Fibroblast of pulmonary artery (primary cell): ENCODE measurements at regions not wholly inside any gene's neighbourhood (a gene's known extent, or its start where the extent isn't known, plus 50 kb on each side); places are given as distances from the start of the nearest gene placed in this dataset.

Source experiments
- DNase-seq: peaks from one replicate; pipeline ENCODE4 v3.0.0-alpha.2; 2010; ENCODE audit warnings: low read depth
- H3K4me3 ChIP-seq: replicated peaks from 2 replicates; pipeline ENCODE4 v1.5.1; 2011; ENCODE audit warnings: low read depth, mild to moderate bottlenecking, control low read depth, low read length, moderate library complexity
- TF ChIP-seq, protein P1 (sequence below): IDR thresholded peaks from 2 replicates; pipeline ENCODE4 v1.5.1; 2011; ENCODE audit warnings: mild to moderate bottlenecking, control low read depth, low read length, inconsistent platforms; ENCODE audit errors: missing control alignments

DNA sequence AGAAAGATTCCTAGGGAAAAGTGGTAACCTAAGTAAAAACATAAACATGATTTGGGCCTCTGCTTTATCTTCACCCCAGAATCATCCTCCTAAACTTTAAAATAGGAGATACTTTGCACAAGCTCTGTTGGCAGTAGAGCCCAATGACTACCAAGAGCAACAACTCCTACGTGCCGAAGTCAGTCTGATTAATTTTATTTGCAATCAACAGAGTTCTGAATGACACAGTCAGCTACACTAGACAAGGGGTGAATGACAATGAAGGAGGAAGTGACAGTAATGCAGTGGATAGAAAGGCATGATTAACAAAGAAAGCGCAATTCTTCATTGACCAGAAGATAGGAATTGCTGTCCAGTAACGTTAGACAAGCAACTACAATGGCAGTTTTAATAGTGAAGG is 957.9 kb upstream of the USP15 start:
- no peak overlapping the region for H3K4me3 ChIP-seq
- DNase-seq, result no peak
- TF ChIP-seq, protein P1, sequence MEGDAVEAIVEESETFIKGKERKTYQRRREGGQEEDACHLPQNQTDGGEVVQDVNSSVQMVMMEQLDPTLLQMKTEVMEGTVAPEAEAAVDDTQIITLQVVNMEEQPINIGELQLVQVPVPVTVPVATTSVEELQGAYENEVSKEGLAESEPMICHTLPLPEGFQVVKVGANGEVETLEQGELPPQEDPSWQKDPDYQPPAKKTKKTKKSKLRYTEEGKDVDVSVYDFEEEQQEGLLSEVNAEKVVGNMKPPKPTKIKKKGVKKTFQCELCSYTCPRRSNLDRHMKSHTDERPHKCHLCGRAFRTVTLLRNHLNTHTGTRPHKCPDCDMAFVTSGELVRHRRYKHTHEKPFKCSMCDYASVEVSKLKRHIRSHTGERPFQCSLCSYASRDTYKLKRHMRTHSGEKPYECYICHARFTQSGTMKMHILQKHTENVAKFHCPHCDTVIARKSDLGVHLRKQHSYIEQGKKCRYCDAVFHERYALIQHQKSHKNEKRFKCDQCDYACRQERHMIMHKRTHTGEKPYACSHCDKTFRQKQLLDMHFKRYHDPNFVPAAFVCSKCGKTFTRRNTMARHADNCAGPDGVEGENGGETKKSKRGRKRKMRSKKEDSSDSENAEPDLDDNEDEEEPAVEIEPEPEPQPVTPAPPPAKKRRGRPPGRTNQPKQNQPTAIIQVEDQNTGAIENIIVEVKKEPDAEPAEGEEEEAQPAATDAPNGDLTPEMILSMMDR, result no peak

DNA sequence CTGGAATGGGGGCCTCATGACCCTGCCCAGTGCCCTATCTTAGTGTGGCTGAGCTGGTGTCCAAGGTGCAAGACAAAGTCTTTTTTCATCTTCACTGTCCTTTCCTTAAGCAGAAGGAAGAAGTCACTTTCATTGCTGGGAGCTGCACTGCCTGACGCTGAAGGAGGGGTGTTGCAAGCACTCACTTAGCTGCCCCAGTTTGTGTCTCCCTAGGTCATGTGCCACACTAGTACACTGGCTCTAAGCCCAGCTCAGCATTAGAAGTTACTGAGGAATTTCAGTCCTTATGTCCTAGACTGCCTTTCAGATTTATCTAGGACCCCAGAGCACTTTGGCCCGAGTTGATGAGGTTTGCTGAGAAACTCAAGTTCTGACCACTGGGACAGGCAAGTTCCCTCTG is 952.0 kb upstream of the USP15 start:
- TF ChIP-seq, protein P1, result no peak
- no peak overlapping the region for H3K4me3 ChIP-seq

DNA sequence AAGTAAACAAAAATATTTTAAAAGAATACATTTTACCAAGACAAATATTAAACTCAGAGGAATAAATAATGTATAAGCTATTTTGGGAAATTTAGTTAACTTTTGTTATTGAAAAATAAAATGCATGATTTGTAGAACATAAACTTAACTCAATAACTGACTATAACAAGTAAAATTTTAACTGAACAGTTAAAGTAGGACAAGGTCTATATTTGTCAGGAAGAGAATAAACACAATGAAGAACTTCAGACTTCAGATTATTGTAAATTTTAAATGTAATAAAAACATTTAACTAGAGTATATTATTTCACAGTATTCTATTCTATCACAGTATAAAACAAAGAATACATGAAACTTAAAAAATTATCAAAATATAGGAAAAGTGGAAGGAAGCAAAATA is 948.8 kb upstream of the USP15 start:
- DNase-seq, result no peak
- TF ChIP-seq, protein P1, result no peak

More for the DNA sequence above, 952.0 kb upstream of the USP15 start:
- no peak for DNase-seq

DNA sequence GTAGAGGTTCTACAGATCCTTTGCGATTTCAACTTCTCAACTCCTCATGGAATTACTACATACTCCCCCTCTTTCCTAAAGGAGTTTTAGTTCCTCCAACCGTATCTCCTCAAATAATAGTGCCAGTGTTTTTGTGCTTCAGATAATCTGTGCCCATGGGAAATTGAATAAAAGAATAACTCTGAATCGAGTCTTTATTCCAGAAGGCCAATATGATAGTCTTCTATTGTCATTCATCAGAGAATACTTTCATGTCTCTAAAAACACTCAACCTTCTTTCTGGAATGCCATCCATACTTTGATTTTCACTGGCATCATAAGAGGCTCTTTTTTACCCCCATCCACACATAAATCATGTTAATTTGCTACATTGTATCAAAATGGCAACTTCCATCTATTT is 911.3 kb upstream of the USP15 start:
- DNase-seq, result no peak
- no peak overlapping the region for H3K4me3 ChIP-seq
- TF ChIP-seq, protein P1, result no peak

More for the DNA sequence above, 948.8 kb upstream of the USP15 start:
- H3K4me3 ChIP-seq, result no peak overlapping the region

DNA sequence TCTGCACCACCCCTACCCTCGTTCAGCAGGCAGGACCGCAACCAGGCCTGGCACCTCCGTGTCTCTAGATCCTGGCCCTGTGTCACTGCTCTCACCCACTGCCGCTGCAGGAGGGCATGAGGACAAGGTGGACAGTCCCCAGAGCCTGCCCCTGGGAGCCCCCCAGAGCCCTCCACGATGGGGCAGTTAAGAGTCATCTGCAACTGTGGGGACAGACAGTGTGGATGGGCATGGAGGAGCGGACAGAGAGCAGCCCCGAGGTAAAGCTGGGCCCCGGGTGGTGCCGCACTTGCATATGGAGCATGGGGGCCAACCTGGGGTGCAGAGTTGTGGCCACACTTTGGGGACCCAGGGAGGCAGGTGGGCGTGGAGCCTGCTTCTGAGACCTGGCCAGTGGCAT is 905.1 kb upstream of the USP15 start:
- no peak for DNase-seq
- TF ChIP-seq, protein P1, result no peak
- H3K4me3 ChIP-seq, result no peak overlapping the region

DNA sequence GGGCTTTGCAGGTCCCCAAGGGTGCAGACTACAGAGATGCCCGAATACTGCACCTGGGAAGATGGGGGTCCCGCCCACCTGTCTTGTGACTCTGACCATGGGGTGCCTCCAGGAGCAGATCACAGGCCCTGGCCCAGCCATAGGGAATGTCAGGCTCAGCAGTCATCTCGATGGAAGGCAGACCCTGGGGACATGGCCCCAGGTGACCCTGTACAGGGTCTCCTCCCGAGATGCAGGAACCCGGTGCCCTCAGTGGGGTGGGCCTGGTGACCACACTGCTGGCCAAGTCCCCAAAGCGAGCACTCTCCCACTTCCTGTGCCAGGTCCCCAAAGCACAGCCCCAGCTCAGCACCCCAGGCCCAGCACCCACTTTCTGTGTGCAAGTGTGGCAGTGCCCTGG is 903.7 kb upstream of the USP15 start:
- no peak for DNase-seq
- H3K4me3 ChIP-seq, result no peak overlapping the region
- TF ChIP-seq, protein P1, result no peak

DNA sequence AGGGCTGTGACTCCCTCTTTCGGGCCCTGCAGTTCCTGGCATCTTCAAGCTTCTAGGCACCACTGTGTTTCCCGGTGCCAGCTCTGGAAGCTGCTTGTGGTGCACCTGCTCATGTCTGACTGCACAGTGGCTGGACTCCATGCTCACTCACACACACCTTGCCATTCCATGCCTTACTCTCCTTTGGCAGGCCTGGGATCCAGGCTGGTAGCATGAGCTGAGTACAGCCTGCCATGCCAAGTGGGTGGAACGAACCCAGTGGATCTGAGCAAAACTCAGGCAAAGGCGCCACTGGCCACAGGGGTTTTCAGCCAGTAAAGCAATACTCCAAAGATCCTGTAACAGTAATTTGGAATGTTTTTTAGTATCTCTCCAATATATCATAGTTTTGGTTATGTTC is 902.7 kb upstream of the USP15 start:
- H3K4me3 ChIP-seq, result no peak overlapping the region
- TF ChIP-seq, protein P1, result no peak
- DNase-seq, result no peak
